ENCODE measurements at regions not wholly inside any gene's neighbourhood (a gene's known extent, or its start where the extent isn't known, plus 50 kb on each side); places are given as distances from the start of the nearest gene placed in this dataset.

GRCh38 chr11:71383461-71383860, 64.7 kb downstream of the DHCR7 start:
- Histone ChIP-seq H3K36me3 (ENCODE audit: control insufficient read depth, insufficient read depth, low read length) (no peaks in the 10 kb centered on the region), H3K4me1 (ENCODE audit: control insufficient read depth, insufficient read depth, low read length) (no peaks in the 10 kb centered on the region), H3K27ac (ENCODE audit: low read depth, low read length) (no peak overlapping the region), H3K9me3 (ENCODE audit: control insufficient read depth, insufficient read depth, low read depth, low read length) (peaks cover 11% of the 10 kb centered on the region), H3K9ac (ENCODE audit: low read length) (no peak overlapping the region), H3K4me3 (ENCODE audit: low read depth, low read length) (no peak overlapping the region), H3K27me3 (ENCODE audit: control insufficient read depth, insufficient read depth, low read length) (peaks cover 24% of the 10 kb centered on the region)

GRCh38 chr11:71381781-71382505, 66.2 kb downstream of the DHCR7 start:
- Histone ChIP-seq H3K27ac (ENCODE audit: low read depth, low read length) (no peak overlapping the region), H3K36me3 (ENCODE audit: control insufficient read depth, insufficient read depth, low read length) (no peaks in the 10 kb centered on the region), H3K4me1 (ENCODE audit: control insufficient read depth, insufficient read depth, low read length) (no peaks in the 10 kb centered on the region), H3K27me3 (ENCODE audit: control insufficient read depth, insufficient read depth, low read length) (peaks cover 25% of the 10 kb centered on the region; the same call in 1 of the 2 replicates), H3K9me3 (ENCODE audit: control insufficient read depth, insufficient read depth, low read depth, low read length) (no peaks in the 10 kb centered on the region; the same call in 1 of the 2 replicates), H3K4me3 (ENCODE audit: low read depth, low read length) (no peak overlapping the region), H3K9ac (ENCODE audit: low read length) (no peak overlapping the region)

GRCh38 chr11:71379701-71380100, 68.5 kb downstream of the DHCR7 start:
- H3K4me3 ChIP-seq (ENCODE audit: low read depth, low read length): no peak overlapping the region
- H3K27me3 ChIP-seq (ENCODE audit: control insufficient read depth, insufficient read depth, low read length): peaks cover 28% of the 10 kb centered on the region; the same call in 1 of the 2 replicates
- no peaks in the 10 kb centered on the region for H3K36me3 ChIP-seq (ENCODE audit: control insufficient read depth, insufficient read depth, low read length)
- no peak overlapping the region for H3K9ac ChIP-seq (ENCODE audit: low read length)
- no peak overlapping the region for H3K27ac ChIP-seq (ENCODE audit: low read depth, low read length)
- no peaks in the 10 kb centered on the region; the same call in 1 of the 2 replicates for H3K9me3 ChIP-seq (ENCODE audit: control insufficient read depth, insufficient read depth, low read depth, low read length)
- H3K4me1 ChIP-seq (ENCODE audit: control insufficient read depth, insufficient read depth, low read length): no peaks in the 10 kb centered on the region

GRCh38 chr11:71373791-71374454, 74.3 kb downstream of the DHCR7 start:
- no peaks in the 10 kb centered on the region for H3K9me3 ChIP-seq (ENCODE audit: control insufficient read depth, insufficient read depth, low read depth, low read length)
- H3K27ac ChIP-seq (ENCODE audit: low read depth, low read length): no peak overlapping the region
- H3K9ac ChIP-seq (ENCODE audit: low read length): no peak overlapping the region
- H3K27me3 ChIP-seq (ENCODE audit: control insufficient read depth, insufficient read depth, low read length): peaks cover 23% of the 10 kb centered on the region; the same call in 1 of the 2 replicates
- peaks cover 7% of the 10 kb centered on the region for H3K4me1 ChIP-seq (ENCODE audit: control insufficient read depth, insufficient read depth, low read length)
- no peak overlapping the region for H3K4me3 ChIP-seq (ENCODE audit: low read depth, low read length)
- no peaks in the 10 kb centered on the region for H3K36me3 ChIP-seq (ENCODE audit: control insufficient read depth, insufficient read depth, low read length)

GRCh38 chr11:71372693-71373657, 75.2 kb downstream of the DHCR7 start:
- H3K4me3 ChIP-seq (ENCODE audit: low read depth, low read length): no peak overlapping the region
- H3K27ac ChIP-seq (ENCODE audit: low read depth, low read length): no peak overlapping the region

GRCh38 chr11:71371674-71372069, 76.5 kb downstream of the DHCR7 start:
- H3K27me3 ChIP-seq (ENCODE audit: control insufficient read depth, insufficient read depth, low read length): peaks cover 7% of the 10 kb centered on the region; the same call in 1 of the 2 replicates
- no peaks in the 10 kb centered on the region for H3K36me3 ChIP-seq (ENCODE audit: control insufficient read depth, insufficient read depth, low read length)
- H3K9me3 ChIP-seq (ENCODE audit: control insufficient read depth, insufficient read depth, low read depth, low read length): no peaks in the 10 kb centered on the region
- H3K4me3 ChIP-seq (ENCODE audit: low read depth, low read length): no peak overlapping the region
- no peak overlapping the region for H3K9ac ChIP-seq (ENCODE audit: low read length)
- no peak overlapping the region for H3K27ac ChIP-seq (ENCODE audit: low read depth, low read length)
- peaks cover 7% of the 10 kb centered on the region for H3K4me1 ChIP-seq (ENCODE audit: control insufficient read depth, insufficient read depth, low read length)

More at GRCh38 chr11:71372693-71373657, 75.2 kb downstream of the DHCR7 start:
- peaks cover 17% of the 10 kb centered on the region; the same call in 1 of the 2 replicates for H3K27me3 ChIP-seq (ENCODE audit: control insufficient read depth, insufficient read depth, low read length)
- H3K4me1 ChIP-seq (ENCODE audit: control insufficient read depth, insufficient read depth, low read length): peaks cover 7% of the 10 kb centered on the region
- H3K36me3 ChIP-seq (ENCODE audit: control insufficient read depth, insufficient read depth, low read length): no peaks in the 10 kb centered on the region
- no peak overlapping the region for H3K9ac ChIP-seq (ENCODE audit: low read length)
- no peaks in the 10 kb centered on the region for H3K9me3 ChIP-seq (ENCODE audit: control insufficient read depth, insufficient read depth, low read depth, low read length)

- Histone ChIP-seq H3K27ac (ENCODE audit: low read depth, low read length) (no peak overlapping the region), H3K4me1 (ENCODE audit: control insufficient read depth, insufficient read depth, low read length) (peaks cover 7% of the 10 kb centered on the region), H3K36me3 (ENCODE audit: control insufficient read depth, insufficient read depth, low read length) (no peaks in the 10 kb centered on the region), H3K27me3 (ENCODE audit: control insufficient read depth, insufficient read depth, low read length) (peaks cover 3% of the 10 kb centered on the region; the same call in 1 of the 2 replicates), H3K9me3 (ENCODE audit: control insufficient read depth, insufficient read depth, low read depth, low read length) (no peaks in the 10 kb centered on the region), H3K9ac (ENCODE audit: low read length) (no peak overlapping the region), H3K4me3 (ENCODE audit: low read depth, low read length) (no peak overlapping the region)
Observed at GRCh38 chr11:71370895-71371673, 77.1 kb downstream of the DHCR7 start.

- H3K4me1 ChIP-seq (ENCODE audit: control insufficient read depth, insufficient read depth, low read length): peaks cover 7% of the 10 kb centered on the region
- no peak overlapping the region for H3K27ac ChIP-seq (ENCODE audit: low read depth, low read length)
- H3K9me3 ChIP-seq (ENCODE audit: control insufficient read depth, insufficient read depth, low read depth, low read length): no peaks in the 10 kb centered on the region
- H3K4me3 ChIP-seq (ENCODE audit: low read depth, low read length): no peak overlapping the region
- peaks cover 3% of the 10 kb centered on the region; the same call in 1 of the 2 replicates for H3K27me3 ChIP-seq (ENCODE audit: control insufficient read depth, insufficient read depth, low read length)
- H3K36me3 ChIP-seq (ENCODE audit: control insufficient read depth, insufficient read depth, low read length): no peaks in the 10 kb centered on the region
- H3K9ac ChIP-seq (ENCODE audit: low read length): no peak overlapping the region
Observed at GRCh38 chr11:71370020-71370747, 78.0 kb downstream of the DHCR7 start.

- peaks cover 7% of the 10 kb centered on the region for H3K4me1 ChIP-seq (ENCODE audit: control insufficient read depth, insufficient read depth, low read length)
- H3K36me3 ChIP-seq (ENCODE audit: control insufficient read depth, insufficient read depth, low read length): no peaks in the 10 kb centered on the region
- H3K27ac ChIP-seq (ENCODE audit: low read depth, low read length): no peak overlapping the region
- H3K9me3 ChIP-seq (ENCODE audit: control insufficient read depth, insufficient read depth, low read depth, low read length): no peaks in the 10 kb centered on the region
- H3K9ac ChIP-seq (ENCODE audit: low read length): no peak overlapping the region
- H3K27me3 ChIP-seq (ENCODE audit: control insufficient read depth, insufficient read depth, low read length): peaks cover 3% of the 10 kb centered on the region; the same call in 1 of the 2 replicates
- no peak overlapping the region for H3K4me3 ChIP-seq (ENCODE audit: low read depth, low read length)
Observed at GRCh38 chr11:71369411-71369810, 78.8 kb downstream of the DHCR7 start.

Data from HUES6 (cell line).